Stomach (tissue), 4 donors: ENCODE measurements at regions not wholly inside any gene's neighbourhood (a gene's known extent, or its start where the extent isn't known, plus 50 kb on each side); places are given as distances from the start of the nearest gene placed in this dataset.

Experiments
- CTCF ChIP-seq, 7 experiments: fragments of 450-650 bp in 4 of 7; fragments of 200-600 bp in 3 of 7; sonication (generic) in 3 of 7; IDR thresholded peaks; one replicate each; pipeline ENCODE4 v1.5.1; 2016 to 2019; ENCODE audit warnings: antibody characterized with exemption in 7 of 7, control low read depth in 2 of 7, mild to moderate bottlenecking in 1 of 7
- POLR2A ChIP-seq, 4 donors: fragments of 450-650 bp; IDR thresholded peaks; one replicate each; pipeline ENCODE4 v1.6.1; 2016; ENCODE audit warnings: antibody characterized with exemption in 4 of 4, control low read depth in 2 of 4, mild to moderate bottlenecking in 1 of 4, moderate library complexity in 1 of 4
- POLR2AphosphoS5 ChIP-seq, 3 donors: sonication (generic); formaldehyde crosslinking; IDR thresholded peaks; one replicate each; pipeline ENCODE4 v1.6.1; 2016; ENCODE audit warnings: antibody characterized with exemption in 3 of 3

GRCh38 chr11:112670806-112671570 is 290.2 kb upstream of the NCAM1 start:
- TF ChIP-seq POLR2AphosphoS5 (IDR thresholded peaks at IDR 0.05) (no peak), CTCF (IDR thresholded peaks at IDR 0.05) (no peak), POLR2A (IDR thresholded peaks at IDR 0.05) (no peak)
